ENCODE measurements at regions not wholly inside any gene's neighbourhood (a gene's known extent, or its start where the extent isn't known, plus 50 kb on each side); places are given as distances from the start of the nearest gene placed in this dataset.

DNA sequence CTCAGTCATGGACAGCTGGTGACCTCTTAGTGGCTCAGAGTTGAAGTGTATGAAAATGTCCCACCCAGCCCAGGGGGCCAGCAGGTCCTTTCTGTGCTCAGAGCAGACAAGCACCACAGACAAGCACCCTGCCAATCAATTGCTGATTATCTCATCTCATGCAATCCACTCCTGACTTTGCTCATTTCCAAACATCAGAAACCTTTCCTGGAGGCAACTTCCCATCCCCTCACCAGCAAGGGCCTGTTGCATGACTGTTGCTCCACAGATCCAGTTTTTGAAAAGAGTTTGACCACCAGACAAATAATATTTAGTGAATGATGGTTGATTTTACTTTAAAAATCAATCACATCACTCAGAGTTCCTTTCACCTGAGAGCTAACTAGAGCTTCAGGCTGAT is 397.3 kb upstream of the KLF4 start:
- intact Hi-C loops (cut with micrococcal nuclease) (no loop called here), dilution Hi-C loops (cut with MboI; ENCODE audit: extremely low pct_ligation_motif_present, low sequenced_read_pairs) (no loop called here)
- no peak overlapping the region for H3K27ac ChIP-seq (ENCODE audit: insufficient read depth, low read depth, low read length)
- ChIA-PET CTCF (interaction anchor here (2.0 kb wide), 1 partner anchor 12 kb away, joined by 4 read pairs; no protein-coding TSS in a partner anchor), POLR2A (interaction anchor here (0.7 kb wide), 1 partner anchor 32 kb away, joined by 3 read pairs; no protein-coding TSS in a partner anchor)
- no peaks in the 10 kb centered on the region for H3K79me2 ChIP-seq (ENCODE audit: control insufficient read depth, insufficient read depth, low read length)
- no peak overlapping the region for H3K4me2 ChIP-seq (ENCODE audit: insufficient read depth, low read length)
- TF ChIP-seq, protein P1, sequence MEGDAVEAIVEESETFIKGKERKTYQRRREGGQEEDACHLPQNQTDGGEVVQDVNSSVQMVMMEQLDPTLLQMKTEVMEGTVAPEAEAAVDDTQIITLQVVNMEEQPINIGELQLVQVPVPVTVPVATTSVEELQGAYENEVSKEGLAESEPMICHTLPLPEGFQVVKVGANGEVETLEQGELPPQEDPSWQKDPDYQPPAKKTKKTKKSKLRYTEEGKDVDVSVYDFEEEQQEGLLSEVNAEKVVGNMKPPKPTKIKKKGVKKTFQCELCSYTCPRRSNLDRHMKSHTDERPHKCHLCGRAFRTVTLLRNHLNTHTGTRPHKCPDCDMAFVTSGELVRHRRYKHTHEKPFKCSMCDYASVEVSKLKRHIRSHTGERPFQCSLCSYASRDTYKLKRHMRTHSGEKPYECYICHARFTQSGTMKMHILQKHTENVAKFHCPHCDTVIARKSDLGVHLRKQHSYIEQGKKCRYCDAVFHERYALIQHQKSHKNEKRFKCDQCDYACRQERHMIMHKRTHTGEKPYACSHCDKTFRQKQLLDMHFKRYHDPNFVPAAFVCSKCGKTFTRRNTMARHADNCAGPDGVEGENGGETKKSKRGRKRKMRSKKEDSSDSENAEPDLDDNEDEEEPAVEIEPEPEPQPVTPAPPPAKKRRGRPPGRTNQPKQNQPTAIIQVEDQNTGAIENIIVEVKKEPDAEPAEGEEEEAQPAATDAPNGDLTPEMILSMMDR (IDR thresholded peaks at IDR 0.05; ENCODE audit: extremely low read depth in 1 of 2, insufficient read depth in 1 of 2, low read depth in 1 of 2, low read length in 2 of 2), result no peak
- TF ChIP-seq FOS (IDR thresholded peaks at IDR 0.05; ENCODE audit: borderline replicate concordance, insufficient read depth, low read length), result no peak
- TF ChIP-seq JUN (IDR thresholded peaks at IDR 0.05; ENCODE audit: borderline replicate concordance, insufficient read depth, insufficient read length, low read depth), result no peak
- TF ChIP-seq, protein P2, sequence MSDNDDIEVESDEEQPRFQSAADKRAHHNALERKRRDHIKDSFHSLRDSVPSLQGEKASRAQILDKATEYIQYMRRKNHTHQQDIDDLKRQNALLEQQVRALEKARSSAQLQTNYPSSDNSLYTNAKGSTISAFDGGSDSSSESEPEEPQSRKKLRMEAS (IDR thresholded peaks at IDR 0.05; ENCODE audit: insufficient read depth, insufficient read length), result no peak
- TF ChIP-seq EZH2 (IDR thresholded peaks at IDR 0.05; ENCODE audit: borderline replicate concordance, low read depth, low read length, severe bottlenecking), result no peak
- TF ChIP-seq POLR2A (IDR thresholded peaks at IDR 0.05; ENCODE audit: low read depth, low read length), result no peak
- no peak for TF ChIP-seq POLR2AphosphoS5 (IDR thresholded peaks at IDR 0.05; ENCODE audit: insufficient read depth, low read depth, low read length)
- TF ChIP-seq GATA2 (IDR thresholded peaks at IDR 0.05; ENCODE audit: insufficient read depth, insufficient read length, low read depth, low read length), result no peak
- no peak for TF ChIP-seq MYC (IDR thresholded peaks at IDR 0.05; ENCODE audit: low read depth, low read length)
- no peaks in the 10 kb centered on the region for H3K36me3 ChIP-seq (ENCODE audit: control insufficient read depth in 2 of 2, extremely low read depth in 1 of 2, insufficient read depth in 2 of 2, low read length in 2 of 2)
- no TSS peak for BruUV-seq (replicated peaks)
- H3K4me3 ChIP-seq (replicated peaks in 1 of 3; ENCODE audit: insufficient read depth in 1 of 3, low read depth in 1 of 3, low read length in 3 of 3), result no peak overlapping the region
- H2AFZ ChIP-seq (ENCODE audit: low read depth, low read length), result no peak overlapping the region
- no peaks in the 10 kb centered on the region for H3K4me1 ChIP-seq (ENCODE audit: control insufficient read depth, extremely low read depth, insufficient read depth, low read length)
- DNase-seq (ENCODE audit: low read depth, low spot score), result no peak
- no peaks in the 10 kb centered on the region for H4K20me1 ChIP-seq (replicated peaks; ENCODE audit: control insufficient read depth, extremely low read depth, insufficient read depth, low read length)
- H3K27me3 ChIP-seq (ENCODE audit: control insufficient read depth in 2 of 2, insufficient read depth in 2 of 2, low read length in 2 of 2), result no peaks in the 10 kb centered on the region
- no peaks in the 10 kb centered on the region for H3K9me3 ChIP-seq (replicated peaks; ENCODE audit: control insufficient read depth, insufficient read depth, low read length)
- no peaks in the 10 kb centered on the region for H3K9me1 ChIP-seq (replicated peaks; ENCODE audit: control insufficient read depth, extremely low read depth, insufficient read depth, low read length)
- no peak for FAIRE-seq
- H3K9ac ChIP-seq (replicated peaks; ENCODE audit: extremely low read depth, insufficient read depth, low read length), result no peak overlapping the region

Data from endothelial cell of umbilical vein (primary cell).